ENCODE measurements at regions not wholly inside any gene's neighbourhood (a gene's known extent, or its start where the extent isn't known, plus 50 kb on each side); places are given as distances from the start of the nearest gene placed in this dataset.

DNA sequence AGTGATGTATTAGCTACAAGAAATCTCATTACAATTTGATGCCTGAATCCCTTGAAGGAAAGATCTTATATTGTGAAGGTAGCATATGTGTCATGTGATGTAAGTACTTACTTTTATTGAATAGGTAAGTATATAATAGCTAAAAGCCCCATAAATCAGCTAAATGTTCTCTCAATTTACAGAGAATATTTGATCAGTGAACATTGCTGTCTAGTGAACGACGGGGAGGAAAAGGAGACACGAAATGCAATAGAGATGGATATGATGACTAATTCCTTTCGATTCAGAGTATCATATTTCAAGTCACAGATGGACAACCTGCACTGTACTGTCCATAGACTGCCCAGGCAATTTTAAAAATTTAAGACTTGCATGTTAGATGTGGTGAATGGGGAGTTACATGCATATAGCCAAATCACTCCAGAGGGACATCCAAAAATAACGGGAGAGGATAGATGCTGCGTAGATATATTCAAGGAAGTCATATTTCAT is 462.1 kb upstream of the CDIN1 start:
- TF ChIP-seq EP300 (IDR thresholded peaks at IDR 0.05) (no peak), POLR2A (IDR thresholded peaks at IDR 0.05) (no peak), POLR2AphosphoS5 (IDR thresholded peaks at IDR 0.05) (no peak), CTCF (IDR thresholded peaks at IDR 0.05) (no peak)
- H3K27ac ChIP-seq: no peak overlapping the region
- H3K27me3 ChIP-seq: no peaks in the 10 kb centered on the region
- no peaks in the 10 kb centered on the region for H3K36me3 ChIP-seq
- WGBS, 2 donors (ENCODE audit: low coverage in 1 of 2): 82 to 86% methylated on average over 6 of the region's 6 CpGs
- H3K4me3 ChIP-seq: no peak overlapping the region
- no peaks in the 10 kb centered on the region for H3K4me1 ChIP-seq
- no peaks in the 10 kb centered on the region for H3K9me3 ChIP-seq
- ATAC-seq: no peak

DNA sequence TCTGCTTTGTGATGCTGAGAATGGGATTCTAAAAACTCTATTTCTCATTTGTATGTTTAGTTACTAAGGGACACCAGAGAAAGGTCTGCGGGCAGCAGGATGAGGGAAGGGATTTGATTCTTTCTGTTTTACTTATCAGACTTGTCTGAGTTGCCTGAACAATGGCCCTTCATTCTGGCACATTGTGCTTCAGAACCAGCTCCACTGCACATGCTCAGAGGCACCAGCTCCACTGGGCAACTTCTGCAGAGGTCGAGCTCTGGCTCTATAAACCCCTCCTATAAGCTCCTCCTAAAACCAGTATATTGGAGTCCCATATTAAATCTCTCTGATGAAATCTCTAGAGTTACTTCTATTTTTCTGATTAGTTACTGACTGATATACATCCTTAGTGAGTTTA is 453.2 kb upstream of the CDIN1 start:
- Histone ChIP-seq H3K9me3 (no peaks in the 10 kb centered on the region), H3K4me3 (no peak overlapping the region), H3K36me3 (no peaks in the 10 kb centered on the region), H3K4me1 (no peaks in the 10 kb centered on the region), H3K27me3 (no peaks in the 10 kb centered on the region), H3K27ac (no peak overlapping the region)
- WGBS, 2 donors (ENCODE audit: low coverage in 1 of 2): 78 to 80% methylated on average over 1 to 2 of the region's 2 CpGs
- no peak for ATAC-seq
- TF ChIP-seq POLR2A (IDR thresholded peaks at IDR 0.05) (no peak), CTCF (IDR thresholded peaks at IDR 0.05) (no peak), POLR2AphosphoS5 (IDR thresholded peaks at IDR 0.05) (no peak), EP300 (IDR thresholded peaks at IDR 0.05) (no peak)

DNA sequence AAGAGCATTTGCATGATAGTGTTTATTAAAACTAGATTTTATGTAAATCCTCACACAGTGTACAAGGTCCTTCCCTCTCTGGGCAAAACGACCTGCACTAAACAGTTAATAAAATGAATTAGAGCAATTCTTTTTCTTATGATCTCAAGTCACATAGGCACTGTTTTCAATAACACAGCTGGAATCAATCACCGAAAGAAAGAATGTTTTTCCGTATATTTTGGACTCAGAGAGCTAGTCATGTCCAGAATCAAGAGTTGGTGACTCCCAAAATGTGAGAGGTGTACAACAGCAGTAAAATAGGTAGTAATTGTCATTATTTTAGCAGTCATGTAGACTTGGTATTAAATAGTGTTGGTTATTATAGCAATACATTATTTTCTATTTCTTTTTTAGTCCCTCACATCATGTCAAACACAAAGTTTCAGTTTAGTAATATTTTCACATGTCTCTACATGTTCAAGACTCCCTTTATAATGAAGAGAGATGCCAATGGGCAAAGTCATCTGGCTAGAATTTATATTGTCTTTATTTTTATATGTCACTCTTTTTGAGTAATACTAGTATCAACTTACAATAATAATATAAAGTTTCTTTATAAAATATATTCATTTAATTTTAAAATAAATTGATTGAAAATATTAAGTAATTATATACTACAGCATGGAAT is 448.6 kb upstream of the CDIN1 start:
- no peak for ATAC-seq
- WGBS, 2 donors (ENCODE audit: low coverage in 1 of 2): 61 to 67% methylated on average over 3 of the region's 3 CpGs
- TF ChIP-seq POLR2AphosphoS5 (IDR thresholded peaks at IDR 0.05): no peak
- no peak for TF ChIP-seq POLR2A (IDR thresholded peaks at IDR 0.05)

DNA sequence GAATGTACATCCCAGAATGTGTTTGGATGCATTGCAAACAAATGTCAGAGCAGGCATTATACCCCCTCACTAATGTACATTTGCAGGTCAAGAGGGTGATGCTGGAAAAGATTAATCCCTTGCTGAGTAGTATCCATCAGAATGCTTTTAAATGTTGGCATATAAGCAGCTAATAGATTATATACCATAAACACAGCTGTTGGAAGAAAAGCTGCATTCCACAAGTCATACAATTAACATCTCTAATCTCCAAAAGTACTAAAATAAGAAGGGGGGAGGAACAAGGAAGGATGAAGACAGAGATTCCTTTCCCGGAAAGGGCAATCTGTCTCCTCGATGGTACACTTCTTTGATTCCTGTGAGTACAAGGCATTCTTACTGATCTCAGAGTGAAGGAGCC is 445.7 kb upstream of the CDIN1 start:
- TF ChIP-seq EP300 (IDR thresholded peaks at IDR 0.05) (no peak), POLR2A (IDR thresholded peaks at IDR 0.05) (no peak), CTCF (IDR thresholded peaks at IDR 0.05) (no peak), POLR2AphosphoS5 (IDR thresholded peaks at IDR 0.05) (no peak)

More for the DNA sequence above, 448.6 kb upstream of the CDIN1 start:
- Histone ChIP-seq H3K27ac (no peak overlapping the region), H3K9me3 (no peaks in the 10 kb centered on the region), H3K4me1 (no peaks in the 10 kb centered on the region), H3K27me3 (no peaks in the 10 kb centered on the region), H3K4me3 (no peak overlapping the region), H3K36me3 (no peaks in the 10 kb centered on the region)

DNA sequence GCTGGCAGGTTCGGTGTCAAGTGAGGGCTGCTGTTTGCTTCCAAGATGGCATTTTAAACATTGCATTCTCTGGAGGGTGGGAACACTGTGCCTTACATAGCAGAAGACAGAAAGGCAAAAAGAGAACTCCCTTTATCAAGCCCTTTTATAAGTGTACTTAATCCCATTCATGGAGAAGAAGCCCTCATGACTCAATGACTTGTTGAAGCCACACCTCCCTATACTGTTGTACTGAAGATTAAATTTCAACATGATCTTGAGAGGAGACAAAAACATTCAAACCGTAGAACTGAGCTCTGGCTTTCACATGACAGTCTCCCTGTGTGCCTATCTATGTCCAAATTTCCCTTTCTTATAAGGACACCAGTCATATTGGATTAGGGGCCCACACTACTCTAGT is 443.4 kb upstream of the CDIN1 start:
- 83 to 92% methylated on average over 1 to 2 of the region's 2 CpGs for WGBS, 2 donors (ENCODE audit: low coverage in 1 of 2)
- Histone ChIP-seq H3K27ac (no peak overlapping the region), H3K4me1 (no peaks in the 10 kb centered on the region), H3K9me3 (no peaks in the 10 kb centered on the region), H3K27me3 (no peaks in the 10 kb centered on the region), H3K4me3 (no peak overlapping the region), H3K36me3 (no peaks in the 10 kb centered on the region)
- no peak for TF ChIP-seq POLR2AphosphoS5 (IDR thresholded peaks at IDR 0.05)
- no peak for TF ChIP-seq POLR2A (IDR thresholded peaks at IDR 0.05)
- TF ChIP-seq EP300 (IDR thresholded peaks at IDR 0.05): no peak
- TF ChIP-seq CTCF (IDR thresholded peaks at IDR 0.05): no peak
- ATAC-seq: no peak

More for the DNA sequence above, 445.7 kb upstream of the CDIN1 start:
- H3K27me3 ChIP-seq: no peaks in the 10 kb centered on the region
- no peaks in the 10 kb centered on the region for H3K36me3 ChIP-seq
- WGBS, 2 donors (ENCODE audit: low coverage in 1 of 2): 11 to 13% methylated on average over 2 of the region's 2 CpGs
- no peaks in the 10 kb centered on the region for H3K9me3 ChIP-seq
- ATAC-seq: no peak
- H3K4me3 ChIP-seq: no peak overlapping the region
- H3K27ac ChIP-seq: no peak overlapping the region
- no peaks in the 10 kb centered on the region for H3K4me1 ChIP-seq

Data from gastroesophageal sphincter (tissue), 4 donors.